ENCODE measurements at regions not wholly inside any gene's neighbourhood (a gene's known extent, or its start where the extent isn't known, plus 50 kb on each side); places are given as distances from the start of the nearest gene placed in this dataset.

GRCh38 chr18:60499675-60500074 lies 127.1 kb upstream of the MC4R start:
- 81 to 82% methylated on average over 4 of the region's 4 CpGs for WGBS, 2 donors
- ATAC-seq = no peak

DNA sequence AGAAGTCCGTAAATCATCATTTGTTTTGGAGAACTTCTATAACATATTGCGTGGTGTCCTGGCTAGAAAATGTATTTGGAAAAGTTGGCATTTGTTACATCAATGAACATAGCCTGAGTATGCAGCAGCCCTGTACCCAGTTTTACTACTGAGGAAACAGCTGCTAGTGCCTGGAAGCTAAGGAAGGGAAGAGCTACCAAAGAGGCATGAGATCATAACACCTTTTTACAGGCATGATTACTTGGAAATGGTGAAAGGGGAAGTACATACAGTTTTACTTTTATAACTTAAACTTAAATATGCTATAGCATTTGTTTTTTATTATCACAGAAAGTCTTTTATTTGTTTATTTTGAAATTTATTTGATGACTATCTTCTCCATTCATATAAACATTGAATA lies 128.4 kb upstream of the MC4R start:
- Histone ChIP-seq H3K27me3 (no peaks in the 10 kb centered on the region), H3K9me3 (no peaks in the 10 kb centered on the region), H3K4me1 (no peaks in the 10 kb centered on the region), H3K27ac (no peak overlapping the region), H3K4me3 (no peak overlapping the region), H3K36me3 (replicated peaks in 1 of 2; ENCODE audit: insufficient read depth in 1 of 2, low read depth in 2 of 2) (no peaks in the 10 kb centered on the region)
- ATAC-seq (no peak), DNase-seq (no peak)
- intact Hi-C loops (cut with DNase I) = no loop called here
- TF ChIP-seq POLR2A (IDR thresholded peaks at IDR 0.05) (no peak), CTCF (IDR thresholded peaks at IDR 0.05) (no peak)
- 82 to 86% methylated on average over 2 of the region's 2 CpGs for WGBS, 2 donors

More at GRCh38 chr18:60499675-60500074, 127.1 kb upstream of the MC4R start:
- Histone ChIP-seq H3K27ac (no peak overlapping the region), H3K4me3 (no peak overlapping the region), H3K36me3 (replicated peaks in 1 of 2; ENCODE audit: insufficient read depth in 1 of 2, low read depth in 2 of 2) (no peaks in the 10 kb centered on the region), H3K9me3 (no peaks in the 10 kb centered on the region), H3K4me1 (no peaks in the 10 kb centered on the region), H3K27me3 (no peaks in the 10 kb centered on the region)
- intact Hi-C loops (cut with DNase I) = no loop called here
- no peak for DNase-seq
- TF ChIP-seq CTCF (IDR thresholded peaks at IDR 0.05) (no peak), POLR2A (IDR thresholded peaks at IDR 0.05) (no peak)

DNA sequence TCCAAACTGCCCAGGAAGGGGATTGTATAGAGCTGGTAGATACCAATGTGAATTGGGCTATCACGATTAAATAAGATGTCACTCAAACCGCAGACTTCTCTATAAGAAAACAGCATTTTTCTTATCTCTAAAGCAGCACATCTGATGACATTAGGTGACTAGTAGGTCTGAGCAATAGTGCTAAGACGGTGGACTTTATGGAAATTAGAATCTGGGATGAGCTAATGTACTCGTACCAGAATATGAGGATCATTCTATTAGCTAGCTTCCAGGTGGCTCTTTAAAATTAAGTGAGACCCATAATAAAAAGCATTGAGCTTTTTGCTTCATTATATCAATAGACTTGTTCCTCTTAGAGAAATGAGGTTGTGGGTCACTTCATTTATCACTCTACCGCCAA lies 130.0 kb upstream of the MC4R start:
- intact Hi-C loops (cut with DNase I) = no loop called here
- 58 to 64% methylated on average over 5 of the region's 5 CpGs for WGBS, 2 donors
- no peak for ATAC-seq

GRCh38 chr18:60503199-60503598 lies 130.6 kb upstream of the MC4R start:
- H3K9me3 ChIP-seq = no peaks in the 10 kb centered on the region
- no peaks in the 10 kb centered on the region for H3K36me3 ChIP-seq (replicated peaks in 1 of 2; ENCODE audit: insufficient read depth in 1 of 2, low read depth in 2 of 2)
- H3K4me3 ChIP-seq = no peak overlapping the region
- ATAC-seq = no peak
- WGBS, 2 donors = 10 to 15% methylated on average over 2 of the region's 2 CpGs
- no peak for TF ChIP-seq POLR2A (IDR thresholded peaks at IDR 0.05)
- TF ChIP-seq CTCF (IDR thresholded peaks at IDR 0.05) = no peak
- intact Hi-C loops (cut with DNase I) = no loop called here
- no peak for DNase-seq
- no peaks in the 10 kb centered on the region for H3K27me3 ChIP-seq
- no peak overlapping the region for H3K27ac ChIP-seq
- H3K4me1 ChIP-seq = no peaks in the 10 kb centered on the region

More for the DNA sequence above, 130.0 kb upstream of the MC4R start:
- Histone ChIP-seq H3K36me3 (replicated peaks in 1 of 2; ENCODE audit: insufficient read depth in 1 of 2, low read depth in 2 of 2) (no peaks in the 10 kb centered on the region), H3K4me3 (no peak overlapping the region), H3K4me1 (no peaks in the 10 kb centered on the region), H3K27me3 (no peaks in the 10 kb centered on the region), H3K9me3 (no peaks in the 10 kb centered on the region), H3K27ac (no peak overlapping the region)
- TF ChIP-seq CTCF (IDR thresholded peaks at IDR 0.05) = no peak
- no peak for TF ChIP-seq POLR2A (IDR thresholded peaks at IDR 0.05)
- no peak for DNase-seq

- Histone ChIP-seq H3K4me1 (no peaks in the 10 kb centered on the region), H3K4me3 (no peak overlapping the region), H3K9me3 (no peaks in the 10 kb centered on the region), H3K27ac (no peak overlapping the region), H3K27me3 (no peaks in the 10 kb centered on the region), H3K36me3 (replicated peaks in 1 of 2; ENCODE audit: insufficient read depth in 1 of 2, low read depth in 2 of 2) (no peaks in the 10 kb centered on the region)
- no peak for ATAC-seq
- WGBS, 2 donors = 24 to 37% methylated on average over 1 of the region's 1 CpG
- no peak for TF ChIP-seq POLR2A (IDR thresholded peaks at IDR 0.05)
- no peak for TF ChIP-seq CTCF (IDR thresholded peaks at IDR 0.05)
- intact Hi-C loops (cut with DNase I) = no loop called here
- DNase-seq = no peak
Observed at GRCh38 chr18:60506190-60506589, 133.6 kb upstream of the MC4R start.

Measured in body of pancreas (tissue), 4 donors.